Type B pancreatic cell (in vitro differentiated cells): ENCODE measurements at regions not wholly inside any gene's neighbourhood (a gene's known extent, or its start where the extent isn't known, plus 50 kb on each side); places are given as distances from the start of the nearest gene placed in this dataset.

Source experiments
- DNase-seq: peaks from one replicate; pipeline ENCODE4 v3.0.0; 2021; ENCODE audit warnings: mixed read lengths; ENCODE audit not compliant: unreplicated experiment; ENCODE audit errors: extremely low spot score
- H3K27ac Mint-ChIP-seq: 2 replicates; pipeline ENCODE4 v1.8.0; 2021; ENCODE audit warnings: mild to moderate bottlenecking, mixed read lengths
- H3K27me3 Mint-ChIP-seq: 2 replicates; pipeline ENCODE4 v1.8.0; 2021; ENCODE audit warnings: mixed read lengths
- H3K36me3 Mint-ChIP-seq: 2 replicates; pipeline ENCODE4 v1.8.0; 2021; ENCODE audit warnings: mixed read lengths
- H3K4me1 Mint-ChIP-seq: one replicate; pipeline ENCODE4 v1.8.0; 2021; ENCODE audit warnings: mixed read lengths; ENCODE audit not compliant: unreplicated experiment
- H3K4me3 Mint-ChIP-seq: 2 replicates; pipeline ENCODE4 v1.8.0; 2021; ENCODE audit warnings: mild to moderate bottlenecking, mixed read lengths
- H3K9me3 Mint-ChIP-seq: 2 replicates; pipeline ENCODE4 v1.8.0; 2021; ENCODE audit warnings: mixed read lengths
- TF ChIP-seq, protein P1 (sequence below): fragments of 200-600 bp; sonication (generic); conservative IDR thresholded peaks from 2 replicates; pipeline ENCODE4 v1.5.0; 2021; ENCODE audit warnings: antibody characterized with exemption, mild to moderate bottlenecking

DNA sequence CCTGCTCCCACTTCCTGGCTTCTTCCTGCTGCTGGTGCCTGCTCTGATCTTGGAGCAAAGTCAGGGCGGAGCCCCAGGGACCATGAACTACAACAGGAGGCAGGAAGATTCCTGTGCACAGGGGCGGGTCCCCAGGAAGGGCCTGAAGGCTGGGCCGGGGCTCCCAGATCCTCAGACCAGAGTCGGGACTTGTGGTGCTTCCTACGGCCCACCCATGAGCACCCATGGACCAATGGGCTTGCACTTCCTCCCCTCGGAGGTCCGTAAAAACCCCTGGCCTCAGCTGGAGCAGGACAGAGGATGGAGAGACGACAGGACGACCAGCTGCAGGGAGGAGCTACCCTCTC is 1287.1 kb downstream of the TMEM121 start:
- H3K36me3 Mint-ChIP-seq, result no peaks in the 10 kb centered on the region
- no peak overlapping the region for H3K27ac Mint-ChIP-seq
- no peak overlapping the region for H3K4me3 Mint-ChIP-seq
- H3K9me3 Mint-ChIP-seq, result peaks cover 11% of the 10 kb centered on the region
- H3K27me3 Mint-ChIP-seq, result no peaks in the 10 kb centered on the region
- H3K4me1 Mint-ChIP-seq, result no peaks in the 10 kb centered on the region
- TF ChIP-seq, protein P1, sequence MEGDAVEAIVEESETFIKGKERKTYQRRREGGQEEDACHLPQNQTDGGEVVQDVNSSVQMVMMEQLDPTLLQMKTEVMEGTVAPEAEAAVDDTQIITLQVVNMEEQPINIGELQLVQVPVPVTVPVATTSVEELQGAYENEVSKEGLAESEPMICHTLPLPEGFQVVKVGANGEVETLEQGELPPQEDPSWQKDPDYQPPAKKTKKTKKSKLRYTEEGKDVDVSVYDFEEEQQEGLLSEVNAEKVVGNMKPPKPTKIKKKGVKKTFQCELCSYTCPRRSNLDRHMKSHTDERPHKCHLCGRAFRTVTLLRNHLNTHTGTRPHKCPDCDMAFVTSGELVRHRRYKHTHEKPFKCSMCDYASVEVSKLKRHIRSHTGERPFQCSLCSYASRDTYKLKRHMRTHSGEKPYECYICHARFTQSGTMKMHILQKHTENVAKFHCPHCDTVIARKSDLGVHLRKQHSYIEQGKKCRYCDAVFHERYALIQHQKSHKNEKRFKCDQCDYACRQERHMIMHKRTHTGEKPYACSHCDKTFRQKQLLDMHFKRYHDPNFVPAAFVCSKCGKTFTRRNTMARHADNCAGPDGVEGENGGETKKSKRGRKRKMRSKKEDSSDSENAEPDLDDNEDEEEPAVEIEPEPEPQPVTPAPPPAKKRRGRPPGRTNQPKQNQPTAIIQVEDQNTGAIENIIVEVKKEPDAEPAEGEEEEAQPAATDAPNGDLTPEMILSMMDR, result no peak
- no peak for DNase-seq

DNA sequence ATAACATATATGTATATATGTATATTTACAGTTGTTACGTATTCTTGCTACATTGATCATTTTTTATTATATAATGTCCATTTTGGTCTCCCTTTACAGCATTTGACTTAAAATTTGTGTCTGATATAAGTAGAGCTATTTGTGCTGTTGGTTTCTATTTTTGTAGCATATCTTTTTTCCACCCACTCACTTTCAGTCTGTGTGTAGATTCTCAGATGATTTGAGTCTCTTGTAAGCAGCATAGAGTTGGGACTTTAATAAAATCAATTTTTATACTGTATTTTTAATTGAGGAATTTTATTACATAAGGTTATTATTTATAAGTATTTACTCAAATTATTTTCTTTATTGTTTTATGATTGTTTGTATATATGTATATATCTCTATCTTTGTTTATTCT is 1293.7 kb downstream of the TMEM121 start:
- H3K27ac Mint-ChIP-seq, result no peak overlapping the region
- no peaks in the 10 kb centered on the region for H3K9me3 Mint-ChIP-seq
- H3K27me3 Mint-ChIP-seq, result no peaks in the 10 kb centered on the region
- DNase-seq, result no peak
- H3K4me1 Mint-ChIP-seq, result no peaks in the 10 kb centered on the region
- TF ChIP-seq, protein P1, result no peak
- no peak overlapping the region for H3K4me3 Mint-ChIP-seq
- H3K36me3 Mint-ChIP-seq, result no peaks in the 10 kb centered on the region

DNA sequence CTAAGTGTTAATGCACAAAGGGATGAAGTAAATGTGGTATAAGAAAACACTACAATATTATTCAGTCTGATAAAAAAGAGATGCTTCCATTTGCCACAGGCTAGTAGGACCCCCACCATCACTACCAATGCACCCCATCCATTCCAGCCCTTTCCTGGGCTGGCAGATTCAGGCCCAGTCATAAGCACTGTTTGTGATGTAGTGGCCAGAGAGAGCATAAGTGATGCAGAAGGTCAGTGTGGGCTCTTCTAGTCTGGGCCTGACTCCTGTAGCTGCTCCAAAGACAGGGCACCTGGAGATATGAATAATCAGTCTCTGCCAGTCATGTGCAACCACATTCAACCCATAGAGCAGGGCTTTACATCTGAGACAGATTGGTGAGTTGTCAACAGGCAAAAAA is 1294.7 kb downstream of the TMEM121 start:
- H3K27me3 Mint-ChIP-seq, result no peaks in the 10 kb centered on the region
- no peaks in the 10 kb centered on the region for H3K36me3 Mint-ChIP-seq
- no peak for DNase-seq
- H3K4me3 Mint-ChIP-seq, result no peak overlapping the region
- TF ChIP-seq, protein P1, result no peak
- no peak overlapping the region for H3K27ac Mint-ChIP-seq
- H3K9me3 Mint-ChIP-seq, result no peaks in the 10 kb centered on the region
- no peaks in the 10 kb centered on the region for H3K4me1 Mint-ChIP-seq

DNA sequence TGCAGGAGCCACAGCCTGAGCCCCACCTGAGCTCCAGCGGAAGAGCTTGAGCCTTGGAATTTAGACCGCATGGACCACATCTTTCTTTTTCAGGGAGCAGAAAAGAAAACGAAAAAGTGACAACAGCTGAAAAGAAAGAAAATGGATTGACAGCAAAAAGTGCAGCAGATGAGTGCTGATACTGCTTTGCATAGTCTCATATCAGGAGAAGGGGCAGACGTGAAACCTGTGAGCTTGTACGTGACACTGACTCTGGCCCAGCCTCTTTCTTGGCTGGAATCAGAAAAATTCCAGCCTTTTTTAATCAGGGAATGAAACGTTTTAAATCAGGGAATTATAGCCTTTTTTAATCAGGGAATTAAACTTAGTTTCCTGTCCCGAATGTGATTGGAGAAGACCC is 1296.5 kb downstream of the TMEM121 start:
- H3K27ac Mint-ChIP-seq, result no peak overlapping the region
- H3K4me3 Mint-ChIP-seq, result no peak overlapping the region
- no peaks in the 10 kb centered on the region for H3K9me3 Mint-ChIP-seq
- no peak for DNase-seq
- TF ChIP-seq, protein P1, result no peak
- H3K4me1 Mint-ChIP-seq, result no peaks in the 10 kb centered on the region
- H3K36me3 Mint-ChIP-seq, result no peaks in the 10 kb centered on the region
- no peaks in the 10 kb centered on the region for H3K27me3 Mint-ChIP-seq

DNA sequence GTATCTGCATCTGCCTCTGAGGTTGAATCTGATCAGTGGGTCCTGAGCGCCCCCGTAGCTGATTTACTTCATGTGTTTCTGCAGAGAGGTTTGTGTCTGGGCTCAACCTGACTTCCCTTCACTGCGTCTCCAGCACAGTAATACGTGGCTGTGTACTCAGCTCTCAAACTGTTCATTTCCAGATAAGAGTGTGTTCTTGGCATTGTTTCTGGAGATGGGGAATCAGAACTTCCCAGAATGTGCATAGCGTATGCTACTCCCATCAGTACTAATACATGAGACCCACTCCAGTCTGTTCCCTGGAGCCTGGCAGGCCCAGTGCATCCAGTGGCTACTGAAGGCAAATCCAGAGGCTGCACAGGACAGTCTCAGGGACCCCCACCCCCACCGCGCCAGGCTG is 1297.2 kb downstream of the TMEM121 start:
- Mint-ChIP-seq H3K27me3 (no peaks in the 10 kb centered on the region), H3K27ac (no peak overlapping the region), H3K9me3 (no peaks in the 10 kb centered on the region), H3K36me3 (no peaks in the 10 kb centered on the region), H3K4me1 (no peaks in the 10 kb centered on the region), H3K4me3 (no peak overlapping the region)
- no peak for DNase-seq
- TF ChIP-seq, protein P1, result no peak

DNA sequence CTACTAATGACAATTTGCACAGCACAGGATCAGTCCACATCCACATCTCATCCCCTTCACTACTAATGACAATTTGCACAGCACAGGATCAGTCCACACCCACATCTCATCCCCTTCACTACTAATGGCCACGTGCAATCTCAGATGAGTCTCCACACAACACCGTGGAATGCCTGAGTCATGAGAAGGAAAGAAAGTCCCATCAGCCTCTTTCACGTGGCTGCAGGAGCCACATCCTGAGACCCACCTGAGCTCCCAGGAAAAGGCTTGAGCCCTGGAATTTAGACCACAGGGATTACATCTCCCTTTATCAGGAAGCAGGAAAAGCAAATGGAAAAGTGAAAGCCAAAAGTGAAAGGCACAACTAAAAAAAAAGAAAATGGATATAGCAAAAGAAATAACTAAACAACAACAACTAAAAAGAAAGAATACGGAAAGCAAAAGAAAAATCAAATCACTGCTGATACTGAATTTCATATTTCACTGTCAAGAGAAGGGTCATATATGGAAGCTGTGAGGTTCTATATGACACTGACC is 1300.5 kb downstream of the TMEM121 start:
- H3K4me3 Mint-ChIP-seq, result no peak overlapping the region
- H3K27ac Mint-ChIP-seq, result no peak overlapping the region
- TF ChIP-seq, protein P1, result no peak
- DNase-seq, result no peak
- H3K36me3 Mint-ChIP-seq, result no peaks in the 10 kb centered on the region
- peaks cover 6% of the 10 kb centered on the region for H3K9me3 Mint-ChIP-seq
- H3K27me3 Mint-ChIP-seq, result no peaks in the 10 kb centered on the region
- H3K4me1 Mint-ChIP-seq, result no peaks in the 10 kb centered on the region
